ENCODE measurements at regions not wholly inside any gene's neighbourhood (a gene's known extent, or its start where the extent isn't known, plus 50 kb on each side); places are given as distances from the start of the nearest gene placed in this dataset.

DNA sequence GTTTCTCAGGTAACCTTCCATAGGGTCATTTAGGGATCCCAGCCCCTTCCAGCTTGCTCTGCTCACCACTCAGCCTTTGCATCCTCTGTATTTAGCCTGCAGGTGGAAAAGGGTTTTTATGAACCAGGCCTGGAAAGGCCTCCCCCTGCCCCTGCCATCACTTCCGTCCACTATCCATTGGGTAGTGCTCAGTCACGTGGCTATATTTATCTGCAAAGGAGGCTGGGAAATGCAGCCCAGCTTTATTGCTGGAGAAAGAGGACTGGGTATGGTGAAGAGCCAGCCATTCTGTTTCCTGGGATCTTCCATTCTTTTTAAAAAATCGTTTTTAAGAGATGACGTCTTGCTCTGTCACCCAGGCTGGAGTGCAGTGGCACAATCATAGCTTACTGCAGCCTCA is 87.0 kb upstream of the MAP1LC3B2 start:
- H3K27me3 ChIP-seq (ENCODE audit: control insufficient read depth in 4 of 4, insufficient read depth in 4 of 4, low read length in 3 of 4): no peaks in the 10 kb centered on the region
- H3K4me1 ChIP-seq (ENCODE audit: control insufficient read depth in 4 of 4, insufficient read depth in 4 of 4, low read length in 3 of 4): no peaks in the 10 kb centered on the region
- H3K4me3 ChIP-seq (ENCODE audit: low read depth in 1 of 3, low read length in 3 of 3): no peak overlapping the region
- H3K36me3 ChIP-seq (ENCODE audit: control insufficient read depth in 4 of 4, insufficient read depth in 3 of 4, low read depth in 1 of 4, low read length in 3 of 4): no peaks in the 10 kb centered on the region
- DNase-seq (ENCODE audit: low spot score): no peak
- 74% methylated on average over 4 of the region's 4 CpGs for WGBS
- no peak overlapping the region for H3K9ac ChIP-seq (ENCODE audit: low read depth in 1 of 2, low read length in 2 of 2)
- no peak overlapping the region for H3K27ac ChIP-seq (ENCODE audit: low read depth in 1 of 2, low read length in 2 of 2)
- H3K9me3 ChIP-seq (ENCODE audit: control insufficient read depth in 4 of 4, low read length in 3 of 4): peaks cover 0 to 8% (median 1%) of the 10 kb centered on the region in 4 donors
- TF ChIP-seq, protein P1, sequence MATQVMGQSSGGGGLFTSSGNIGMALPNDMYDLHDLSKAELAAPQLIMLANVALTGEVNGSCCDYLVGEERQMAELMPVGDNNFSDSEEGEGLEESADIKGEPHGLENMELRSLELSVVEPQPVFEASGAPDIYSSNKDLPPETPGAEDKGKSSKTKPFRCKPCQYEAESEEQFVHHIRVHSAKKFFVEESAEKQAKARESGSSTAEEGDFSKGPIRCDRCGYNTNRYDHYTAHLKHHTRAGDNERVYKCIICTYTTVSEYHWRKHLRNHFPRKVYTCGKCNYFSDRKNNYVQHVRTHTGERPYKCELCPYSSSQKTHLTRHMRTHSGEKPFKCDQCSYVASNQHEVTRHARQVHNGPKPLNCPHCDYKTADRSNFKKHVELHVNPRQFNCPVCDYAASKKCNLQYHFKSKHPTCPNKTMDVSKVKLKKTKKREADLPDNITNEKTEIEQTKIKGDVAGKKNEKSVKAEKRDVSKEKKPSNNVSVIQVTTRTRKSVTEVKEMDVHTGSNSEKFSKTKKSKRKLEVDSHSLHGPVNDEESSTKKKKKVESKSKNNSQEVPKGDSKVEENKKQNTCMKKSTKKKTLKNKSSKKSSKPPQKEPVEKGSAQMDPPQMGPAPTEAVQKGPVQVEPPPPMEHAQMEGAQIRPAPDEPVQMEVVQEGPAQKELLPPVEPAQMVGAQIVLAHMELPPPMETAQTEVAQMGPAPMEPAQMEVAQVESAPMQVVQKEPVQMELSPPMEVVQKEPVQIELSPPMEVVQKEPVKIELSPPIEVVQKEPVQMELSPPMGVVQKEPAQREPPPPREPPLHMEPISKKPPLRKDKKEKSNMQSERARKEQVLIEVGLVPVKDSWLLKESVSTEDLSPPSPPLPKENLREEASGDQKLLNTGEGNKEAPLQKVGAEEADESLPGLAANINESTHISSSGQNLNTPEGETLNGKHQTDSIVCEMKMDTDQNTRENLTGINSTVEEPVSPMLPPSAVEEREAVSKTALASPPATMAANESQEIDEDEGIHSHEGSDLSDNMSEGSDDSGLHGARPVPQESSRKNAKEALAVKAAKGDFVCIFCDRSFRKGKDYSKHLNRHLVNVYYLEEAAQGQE (IDR thresholded peaks at IDR 0.05): no peak
- TF ChIP-seq JUND (IDR thresholded peaks at IDR 0.05) (no peak), YY1 (IDR thresholded peaks at IDR 0.05) (no peak), TAF1 (conservative IDR thresholded peaks at IDR 0.05) (no peak)
- TF ChIP-seq, protein P2, sequence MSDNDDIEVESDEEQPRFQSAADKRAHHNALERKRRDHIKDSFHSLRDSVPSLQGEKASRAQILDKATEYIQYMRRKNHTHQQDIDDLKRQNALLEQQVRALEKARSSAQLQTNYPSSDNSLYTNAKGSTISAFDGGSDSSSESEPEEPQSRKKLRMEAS (IDR thresholded peaks at IDR 0.05): no peak
- TF ChIP-seq, protein P3, sequence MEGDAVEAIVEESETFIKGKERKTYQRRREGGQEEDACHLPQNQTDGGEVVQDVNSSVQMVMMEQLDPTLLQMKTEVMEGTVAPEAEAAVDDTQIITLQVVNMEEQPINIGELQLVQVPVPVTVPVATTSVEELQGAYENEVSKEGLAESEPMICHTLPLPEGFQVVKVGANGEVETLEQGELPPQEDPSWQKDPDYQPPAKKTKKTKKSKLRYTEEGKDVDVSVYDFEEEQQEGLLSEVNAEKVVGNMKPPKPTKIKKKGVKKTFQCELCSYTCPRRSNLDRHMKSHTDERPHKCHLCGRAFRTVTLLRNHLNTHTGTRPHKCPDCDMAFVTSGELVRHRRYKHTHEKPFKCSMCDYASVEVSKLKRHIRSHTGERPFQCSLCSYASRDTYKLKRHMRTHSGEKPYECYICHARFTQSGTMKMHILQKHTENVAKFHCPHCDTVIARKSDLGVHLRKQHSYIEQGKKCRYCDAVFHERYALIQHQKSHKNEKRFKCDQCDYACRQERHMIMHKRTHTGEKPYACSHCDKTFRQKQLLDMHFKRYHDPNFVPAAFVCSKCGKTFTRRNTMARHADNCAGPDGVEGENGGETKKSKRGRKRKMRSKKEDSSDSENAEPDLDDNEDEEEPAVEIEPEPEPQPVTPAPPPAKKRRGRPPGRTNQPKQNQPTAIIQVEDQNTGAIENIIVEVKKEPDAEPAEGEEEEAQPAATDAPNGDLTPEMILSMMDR (IDR thresholded peaks at IDR 0.05; ENCODE audit: low read depth, low read length, missing input control): no peak
- TF ChIP-seq, protein P4, sequence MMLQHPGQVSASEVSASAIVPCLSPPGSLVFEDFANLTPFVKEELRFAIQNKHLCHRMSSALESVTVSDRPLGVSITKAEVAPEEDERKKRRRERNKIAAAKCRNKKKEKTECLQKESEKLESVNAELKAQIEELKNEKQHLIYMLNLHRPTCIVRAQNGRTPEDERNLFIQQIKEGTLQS (IDR thresholded peaks at IDR 0.05): no peak

DNA sequence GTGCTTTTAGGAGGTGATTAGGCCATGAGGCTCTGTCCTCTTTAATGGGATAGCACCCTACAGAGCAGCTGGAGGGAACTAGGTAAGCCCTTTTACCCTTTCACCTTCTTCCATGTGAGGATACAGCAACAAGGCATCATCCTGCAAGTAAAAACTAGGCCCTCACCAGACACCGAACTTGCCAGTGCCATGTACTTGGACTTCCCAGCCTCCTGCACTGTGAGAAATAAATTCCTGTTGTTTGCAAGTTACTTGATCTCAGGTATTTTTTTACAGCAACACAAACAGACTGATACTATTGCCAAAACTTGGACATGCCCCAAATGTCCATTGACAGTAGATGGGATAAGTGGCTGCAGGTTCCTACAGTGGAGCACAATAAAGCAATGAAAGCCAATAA is 85.8 kb upstream of the MAP1LC3B2 start:
- no peak for DNase-seq (ENCODE audit: low spot score)
- Histone ChIP-seq H3K4me1 (ENCODE audit: control insufficient read depth in 4 of 4, insufficient read depth in 4 of 4, low read length in 3 of 4) (no peaks in the 10 kb centered on the region), H3K36me3 (ENCODE audit: control insufficient read depth in 4 of 4, insufficient read depth in 3 of 4, low read depth in 1 of 4, low read length in 3 of 4) (no peaks in the 10 kb centered on the region), H3K27ac (ENCODE audit: low read depth in 1 of 2, low read length in 2 of 2) (no peak overlapping the region), H3K9ac (ENCODE audit: low read depth in 1 of 2, low read length in 2 of 2) (no peak overlapping the region), H3K27me3 (ENCODE audit: control insufficient read depth in 4 of 4, insufficient read depth in 4 of 4, low read length in 3 of 4) (no peaks in the 10 kb centered on the region), H3K9me3 (ENCODE audit: control insufficient read depth in 4 of 4, low read length in 3 of 4) (peaks cover 0 to 8% (median 1%) of the 10 kb centered on the region in 4 donors), H3K4me3 (ENCODE audit: low read depth in 1 of 3, low read length in 3 of 3) (no peak overlapping the region)
- TF ChIP-seq FOXA2 (IDR thresholded peaks at IDR 0.05) (no peak), FOXA1 (IDR thresholded peaks at IDR 0.05) (no peak), HNF4A (conservative IDR thresholded peaks at IDR 0.05) (no peak), EGR1 (IDR thresholded peaks at IDR 0.05; ENCODE audit: low read depth in 2 of 2) (no peak), RXRA (IDR thresholded peaks at IDR 0.05) (no peak), JUND (IDR thresholded peaks at IDR 0.05) (no peak), TAF1 (conservative IDR thresholded peaks at IDR 0.05) (no peak), SP1 (IDR thresholded peaks at IDR 0.05) (no peak)
- TF ChIP-seq, protein P3 (IDR thresholded peaks at IDR 0.05; ENCODE audit: low read depth, low read length, missing input control): no peak
- TF ChIP-seq, protein P1 (IDR thresholded peaks at IDR 0.05): no peak
- WGBS: 98% methylated on average over 1 of the region's 1 CpG
